Activated naive CD8-positive, alpha-beta T cell treated with anti-CD3 and anti-CD28 coated beads, Interleukin-2, amount 10 ng/mL, durations not matched to agents 7 days and 5 days (primary cell): ENCODE measurements at regions not wholly inside any gene's neighbourhood (a gene's known extent, or its start where the extent isn't known, plus 50 kb on each side); places are given as distances from the start of the nearest gene placed in this dataset.

Experiments used
- ATAC-seq: fragments of 150-1000 bp; cut with Tn5 transposase; one replicate; pipeline ENCODE4 v1.10.0; 2021; ENCODE audit warnings: low read depth, moderate library complexity
- POLR2A ChIA-PET: fragments of 350-600 bp; sonication (Branson Sonifier 250); formaldehyde crosslinking; loops from one replicate; lab custom pipeline; 2021; ENCODE audit warnings: antibody characterized with exemption; lab: Charles Lee
- DNase-seq: peaks from one replicate; pipeline ENCODE4 v3.0.0; 2021
- H3K27ac Mint-ChIP-seq: one replicate; pipeline ENCODE4 v1.8.0; 2022; ENCODE audit warnings: mild to moderate bottlenecking, mixed read lengths
- H3K27me3 Mint-ChIP-seq: one replicate; pipeline ENCODE4 v1.8.0; 2022; ENCODE audit warnings: mild to moderate bottlenecking, moderate library complexity, mixed read lengths
- H3K36me3 Mint-ChIP-seq: one replicate; pipeline ENCODE4 v1.8.0; 2021; ENCODE audit warnings: mild to moderate bottlenecking, mixed read lengths
- H3K4me1 Mint-ChIP-seq: one replicate; pipeline ENCODE4 v1.8.0; 2021; ENCODE audit warnings: mixed read lengths
- H3K4me3 Mint-ChIP-seq: one replicate; pipeline ENCODE4 v1.8.0; 2022; ENCODE audit warnings: mild to moderate bottlenecking, moderate library complexity, mixed read lengths
- H3K9me3 Mint-ChIP-seq: one replicate; pipeline ENCODE4 v1.8.0; 2021; ENCODE audit warnings: mixed read lengths

DNA sequence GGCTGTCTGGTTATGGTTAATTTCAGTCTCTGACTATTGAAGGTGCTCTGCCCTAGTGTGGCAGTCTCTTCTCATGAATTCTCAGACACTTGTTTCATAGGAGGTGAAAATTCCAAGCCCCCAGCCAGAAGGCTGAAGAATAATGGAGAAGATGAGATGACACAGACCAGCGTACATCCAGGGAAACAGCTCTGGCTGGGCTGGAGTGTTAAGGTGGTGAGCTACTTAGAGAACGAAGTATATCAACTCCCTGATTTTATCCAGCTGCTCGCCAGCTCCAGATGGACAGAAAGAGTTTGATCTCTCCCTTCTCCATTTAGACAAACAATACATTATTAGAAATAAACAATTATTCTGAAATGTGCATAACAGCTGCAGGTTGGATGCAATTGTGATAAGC, 494.5 kb upstream of the RGMA start:
- Mint-ChIP-seq H3K36me3 (no peaks in the 10 kb centered on the region), H3K4me3 (no peak overlapping the region), H3K9me3 (no peaks in the 10 kb centered on the region), H3K27me3 (peaks cover 4% of the 10 kb centered on the region), H3K27ac (no peak overlapping the region), H3K4me1 (no peaks in the 10 kb centered on the region)
- DNase-seq (no peak), ATAC-seq (no peak)
- POLR2A ChIA-PET: no interaction called here

DNA sequence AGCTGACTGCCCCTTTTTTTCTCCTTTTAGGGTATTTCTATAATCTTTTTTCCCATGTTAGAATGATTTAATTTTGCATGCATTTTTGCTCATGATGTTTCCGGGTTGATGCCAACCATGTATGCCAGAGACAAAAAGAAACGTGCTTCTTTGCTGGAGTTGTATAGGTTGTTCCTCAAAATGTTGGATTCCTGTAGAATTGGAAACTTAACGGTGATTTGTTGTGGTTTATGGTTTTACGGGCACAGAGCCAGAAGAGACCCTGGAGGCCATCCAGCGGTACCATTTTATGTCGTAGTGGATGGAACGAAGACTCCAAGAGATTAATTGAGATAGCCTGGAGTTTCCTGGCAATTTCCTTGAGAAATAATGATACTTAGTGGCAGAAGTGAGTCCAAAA, 481.5 kb upstream of the RGMA start:
- Mint-ChIP-seq H3K27ac (no peak overlapping the region), H3K36me3 (no peaks in the 10 kb centered on the region), H3K9me3 (no peaks in the 10 kb centered on the region), H3K27me3 (no peaks in the 10 kb centered on the region), H3K4me3 (no peak overlapping the region), H3K4me1 (peaks cover 3% of the 10 kb centered on the region)
- ATAC-seq (no peak), DNase-seq (no peak)
- POLR2A ChIA-PET: no interaction called here

DNA sequence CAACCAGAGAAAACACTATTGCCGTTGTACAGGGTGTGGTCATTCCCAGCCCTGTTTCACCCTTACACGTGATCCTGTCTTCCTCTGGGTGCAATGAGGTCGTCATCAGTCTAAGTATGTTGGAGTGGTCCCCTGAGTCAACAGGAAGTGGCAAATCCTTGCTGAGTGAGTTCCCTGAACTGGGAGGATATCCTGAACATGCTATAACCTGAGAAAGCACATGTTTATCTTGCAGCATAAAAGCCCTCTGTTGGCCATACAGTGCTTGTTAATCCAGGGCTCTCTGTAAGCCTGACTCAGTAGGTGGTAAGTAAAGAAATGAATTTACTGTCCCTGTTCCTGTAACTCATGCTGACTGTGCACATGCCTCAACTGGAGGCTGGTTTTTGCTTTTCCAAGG, 477.8 kb upstream of the RGMA start:
- Mint-ChIP-seq H3K27ac (no peak overlapping the region), H3K27me3 (no peaks in the 10 kb centered on the region), H3K4me3 (no peak overlapping the region), H3K36me3 (no peaks in the 10 kb centered on the region), H3K4me1 (peaks cover 3% of the 10 kb centered on the region), H3K9me3 (no peaks in the 10 kb centered on the region)
- POLR2A ChIA-PET: no interaction called here
- ATAC-seq (no peak), DNase-seq (no peak)

GRCh38 chr15:93565201-93565600, 476.2 kb upstream of the RGMA start:
- POLR2A ChIA-PET: no interaction called here
- H3K27me3 Mint-ChIP-seq: no peaks in the 10 kb centered on the region
- H3K27ac Mint-ChIP-seq: no peak overlapping the region
- DNase-seq (no peak), ATAC-seq (no peak)
- H3K4me1 Mint-ChIP-seq: peaks cover 3% of the 10 kb centered on the region
- H3K36me3 Mint-ChIP-seq: no peaks in the 10 kb centered on the region
- no peak overlapping the region for H3K4me3 Mint-ChIP-seq
- H3K9me3 Mint-ChIP-seq: no peaks in the 10 kb centered on the region

DNA sequence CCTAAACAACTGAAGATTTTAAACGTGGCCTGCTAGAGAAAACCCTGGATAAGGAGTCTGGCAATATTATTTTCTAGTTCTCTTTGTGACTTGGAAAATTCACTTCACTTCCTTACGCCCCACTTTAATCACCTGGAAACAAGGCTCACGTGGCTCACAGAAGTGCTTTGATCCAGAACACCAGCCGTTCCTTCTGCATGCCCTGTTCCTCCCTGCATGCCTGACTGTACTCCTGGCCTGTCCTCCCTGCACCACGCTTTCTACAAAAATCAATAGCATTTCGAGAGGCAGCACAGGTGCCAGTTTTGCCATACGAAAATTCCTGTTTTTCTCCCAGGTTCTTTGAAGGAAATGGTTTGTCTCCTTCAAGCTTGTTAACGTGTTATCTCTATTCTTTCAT, 474.2 kb upstream of the RGMA start:
- H3K4me3 Mint-ChIP-seq: no peak overlapping the region
- POLR2A ChIA-PET: no interaction called here
- ATAC-seq: no peak
- H3K4me1 Mint-ChIP-seq: peaks cover 3% of the 10 kb centered on the region
- no peak overlapping the region for H3K27ac Mint-ChIP-seq
- no peak for DNase-seq
- H3K36me3 Mint-ChIP-seq: no peaks in the 10 kb centered on the region
- no peaks in the 10 kb centered on the region for H3K9me3 Mint-ChIP-seq
- no peaks in the 10 kb centered on the region for H3K27me3 Mint-ChIP-seq

DNA sequence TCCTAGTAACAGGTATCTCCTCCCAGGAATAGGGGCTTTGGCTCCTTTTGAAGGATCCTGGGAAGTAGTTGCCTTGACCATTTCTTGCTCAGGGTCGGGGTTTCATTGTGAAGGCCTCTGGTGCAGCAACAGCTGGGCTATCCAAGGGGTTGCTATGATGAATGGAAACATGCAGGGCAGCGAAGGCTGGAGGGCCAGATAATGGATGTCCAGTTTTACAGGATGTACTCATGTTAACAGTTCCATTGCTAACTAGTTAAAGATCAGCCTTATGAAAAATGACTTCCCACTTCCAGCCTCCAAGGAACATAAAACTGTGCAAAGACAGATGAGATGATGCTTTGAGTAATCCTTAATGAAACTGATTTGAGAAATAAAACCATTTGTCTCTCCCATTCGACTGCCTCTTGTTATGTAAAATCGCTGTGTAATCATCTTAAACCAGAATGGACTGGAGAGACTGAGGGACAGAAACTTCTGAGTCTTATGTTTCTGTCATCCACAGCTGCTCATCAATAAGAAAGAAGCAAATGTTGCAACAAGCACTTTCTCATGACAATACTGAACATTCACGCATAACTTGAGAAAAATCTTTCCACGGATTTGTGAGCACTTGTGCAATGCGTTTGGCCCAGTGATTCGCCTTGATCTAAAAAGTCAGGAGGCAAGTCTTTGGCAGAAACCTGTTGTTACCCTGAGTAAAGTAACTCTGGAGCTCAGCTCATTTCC, 473.5 kb upstream of the RGMA start:
- ATAC-seq (no peak), DNase-seq (no peak)
- POLR2A ChIA-PET: no interaction called here
- no peaks in the 10 kb centered on the region for H3K36me3 Mint-ChIP-seq
- H3K4me1 Mint-ChIP-seq: peaks cover 4% of the 10 kb centered on the region
- H3K27ac Mint-ChIP-seq: no peak overlapping the region
- H3K9me3 Mint-ChIP-seq: no peaks in the 10 kb centered on the region
- H3K4me3 Mint-ChIP-seq: no peak overlapping the region
- no peaks in the 10 kb centered on the region for H3K27me3 Mint-ChIP-seq

DNA sequence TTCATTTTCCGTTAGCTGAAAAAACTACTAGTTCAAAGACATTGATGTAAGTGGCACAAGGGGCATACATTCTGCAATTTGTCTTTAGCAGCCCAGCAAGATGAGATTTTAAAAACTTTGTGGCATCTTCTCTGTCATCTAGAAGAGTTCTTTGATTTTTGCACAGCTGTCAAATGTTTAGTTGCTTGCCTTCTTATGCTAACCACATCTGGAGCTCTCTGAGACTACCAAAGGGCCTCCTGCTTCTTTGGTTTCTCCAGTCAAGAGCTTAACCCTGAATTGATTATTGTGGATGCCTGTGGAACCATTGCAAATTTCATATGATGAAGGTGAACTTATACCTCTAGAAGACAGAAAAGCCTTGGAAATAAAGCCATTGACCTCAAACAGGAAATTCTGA, 468.7 kb upstream of the RGMA start:
- Mint-ChIP-seq H3K9me3 (no peaks in the 10 kb centered on the region), H3K4me3 (no peak overlapping the region), H3K4me1 (peaks cover 1% of the 10 kb centered on the region), H3K36me3 (no peaks in the 10 kb centered on the region), H3K27me3 (no peaks in the 10 kb centered on the region), H3K27ac (no peak overlapping the region)
- ATAC-seq (no peak), DNase-seq (no peak)
- POLR2A ChIA-PET: no interaction called here

- POLR2A ChIA-PET: no interaction called here
- Mint-ChIP-seq H3K4me1 (peaks cover 1% of the 10 kb centered on the region), H3K9me3 (no peaks in the 10 kb centered on the region), H3K4me3 (no peak overlapping the region), H3K36me3 (no peaks in the 10 kb centered on the region), H3K27me3 (no peaks in the 10 kb centered on the region), H3K27ac (no peak overlapping the region)
- DNase-seq (no peak), ATAC-seq (no peak)
Observed at GRCh38 chr15:93553167-93553935, 464.3 kb upstream of the RGMA start.

GRCh38 chr15:93543093-93543492, 454.1 kb upstream of the RGMA start:
- Mint-ChIP-seq H3K9me3 (peaks cover 5% of the 10 kb centered on the region), H3K27me3 (no peaks in the 10 kb centered on the region), H3K27ac (no peak overlapping the region), H3K36me3 (no peaks in the 10 kb centered on the region), H3K4me1 (no peaks in the 10 kb centered on the region), H3K4me3 (no peak overlapping the region)
- ATAC-seq (no peak), DNase-seq (no peak)
- POLR2A ChIA-PET: no interaction called here

- Mint-ChIP-seq H3K27ac (no peak overlapping the region), H3K4me1 (no peaks in the 10 kb centered on the region), H3K36me3 (no peaks in the 10 kb centered on the region), H3K27me3 (no peaks in the 10 kb centered on the region), H3K9me3 (no peaks in the 10 kb centered on the region), H3K4me3 (no peak overlapping the region)
- DNase-seq (no peak), ATAC-seq (no peak)
- POLR2A ChIA-PET: no interaction called here
Observed at GRCh38 chr15:93527374-93528050, 438.5 kb upstream of the RGMA start.

DNA sequence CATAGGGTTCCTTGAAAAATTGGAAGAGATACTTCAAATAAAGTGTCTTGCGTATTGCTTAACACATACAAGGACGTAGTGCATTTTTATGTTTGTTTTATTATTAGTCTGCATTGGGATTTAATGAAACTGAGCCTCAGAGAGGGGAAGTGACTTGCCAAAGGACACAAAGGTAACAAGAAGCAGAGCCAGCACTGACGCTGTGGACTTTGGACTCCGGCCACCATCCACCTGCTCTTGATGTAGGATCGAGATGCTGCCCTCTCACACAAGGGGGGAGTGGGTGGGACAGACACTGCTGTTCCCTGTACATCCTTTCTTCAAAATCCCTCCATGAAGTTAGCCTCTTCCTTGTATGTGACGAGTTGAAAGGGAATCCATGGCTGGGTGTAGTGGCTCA, 435.4 kb upstream of the RGMA start:
- H3K27ac Mint-ChIP-seq: no peak overlapping the region
- POLR2A ChIA-PET: no interaction called here
- H3K36me3 Mint-ChIP-seq: no peaks in the 10 kb centered on the region
- no peak overlapping the region for H3K4me3 Mint-ChIP-seq
- H3K27me3 Mint-ChIP-seq: no peaks in the 10 kb centered on the region
- DNase-seq: no peak
- H3K4me1 Mint-ChIP-seq: no peaks in the 10 kb centered on the region
- ATAC-seq: no peak
- H3K9me3 Mint-ChIP-seq: no peaks in the 10 kb centered on the region

GRCh38 chr15:93523481-93523880, 434.5 kb upstream of the RGMA start:
- Mint-ChIP-seq H3K4me3 (no peak overlapping the region), H3K36me3 (no peaks in the 10 kb centered on the region), H3K27me3 (no peaks in the 10 kb centered on the region), H3K27ac (no peak overlapping the region), H3K9me3 (no peaks in the 10 kb centered on the region), H3K4me1 (no peaks in the 10 kb centered on the region)
- DNase-seq: no peak
- ATAC-seq: no peak
- POLR2A ChIA-PET: no interaction called here

DNA sequence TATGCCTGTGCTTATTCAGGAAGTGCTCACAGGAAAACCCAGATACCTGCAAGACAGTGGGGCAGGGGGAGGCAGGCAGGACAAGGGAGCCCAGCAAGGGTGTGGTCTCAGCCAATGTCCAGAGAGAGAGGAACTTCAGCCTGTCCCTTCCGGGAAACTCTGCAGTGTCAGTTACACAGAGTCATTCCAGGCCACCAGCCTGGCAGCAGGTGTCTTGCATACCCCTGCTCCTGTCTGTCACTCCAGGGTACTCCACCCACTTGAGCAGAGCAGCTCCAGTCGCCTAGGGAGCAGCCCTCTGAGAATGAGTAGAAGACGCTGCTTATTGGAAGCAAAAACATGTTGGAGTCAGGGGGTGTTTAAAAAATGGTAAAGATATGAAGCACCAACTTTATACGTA, 431.2 kb upstream of the RGMA start:
- DNase-seq: no peak
- Mint-ChIP-seq H3K4me3 (no peak overlapping the region), H3K27me3 (no peaks in the 10 kb centered on the region), H3K4me1 (no peaks in the 10 kb centered on the region), H3K36me3 (no peaks in the 10 kb centered on the region), H3K9me3 (no peaks in the 10 kb centered on the region), H3K27ac (no peak overlapping the region)
- POLR2A ChIA-PET: no interaction called here
- ATAC-seq: no peak

DNA sequence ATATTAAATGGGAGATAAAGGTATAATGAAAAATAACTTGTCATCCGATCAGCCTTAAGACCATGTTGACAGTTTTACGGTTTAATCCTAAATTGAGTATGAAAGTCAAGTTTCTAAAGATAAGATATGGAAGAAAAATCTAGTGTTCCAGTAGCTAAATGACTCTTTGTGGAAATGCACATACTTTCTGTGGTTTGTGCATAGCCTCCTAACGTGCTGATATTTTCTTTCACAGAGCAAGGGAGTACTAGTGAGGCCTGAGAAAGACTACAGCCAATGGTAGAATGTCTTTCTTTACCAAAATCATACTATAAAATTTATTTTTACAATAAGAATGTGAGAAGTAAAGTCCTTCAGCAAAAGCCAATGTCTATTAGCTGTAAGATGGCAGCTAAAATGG, 430.6 kb upstream of the RGMA start:
- Mint-ChIP-seq H3K36me3 (no peaks in the 10 kb centered on the region), H3K4me1 (no peaks in the 10 kb centered on the region), H3K4me3 (no peak overlapping the region), H3K27ac (no peak overlapping the region), H3K9me3 (no peaks in the 10 kb centered on the region), H3K27me3 (no peaks in the 10 kb centered on the region)
- no peak for DNase-seq
- no peak for ATAC-seq
- POLR2A ChIA-PET: no interaction called here
